ENCODE measurements at regions not wholly inside any gene's neighbourhood (a gene's known extent, or its start where the extent isn't known, plus 50 kb on each side); places are given as distances from the start of the nearest gene placed in this dataset.

GRCh38 chr13:67377919-67378318, 147.8 kb upstream of the PCDH9 start:
- TF ChIP-seq POLR2AphosphoS5 (IDR thresholded peaks at IDR 0.05; ENCODE audit: low read depth, low read length) (no peak), POLR2A (IDR thresholded peaks at IDR 0.05; ENCODE audit: low read depth, low read length) (no peak), TAF1 (IDR thresholded peaks at IDR 0.05; ENCODE audit: low read depth, low read length) (no peak), SPI1 (IDR thresholded peaks at IDR 0.05; ENCODE audit: low read depth, low read length) (no peak), PAX5 (IDR thresholded peaks at IDR 0.05; ENCODE audit: insufficient read depth, low read length, severe bottlenecking) (no peak), POU2F2 (IDR thresholded peaks at IDR 0.05; ENCODE audit: low read depth, low read length) (no peak)
